GM04504 (cell line): ENCODE measurements at regions not wholly inside any gene's neighbourhood (a gene's known extent, or its start where the extent isn't known, plus 50 kb on each side); places are given as distances from the start of the nearest gene placed in this dataset.

Experiments
- DNase-seq: peaks from one replicate; pipeline ENCODE4 v3.0.0-alpha.2; 2012; ENCODE audit warnings: low read depth

GRCh38 chr11:122346006-122346405, 230.0 kb upstream of the BLID start:
- no peak for DNase-seq

GRCh38 chr11:122345586-122345985, 229.6 kb upstream of the BLID start:
- no peak for DNase-seq

- DNase-seq: peak; percentile 96
Measured at GRCh38 chr11:122344215-122344614, 228.2 kb upstream of the BLID start.

- peak; percentile 55 for DNase-seq
Measured at GRCh38 chr11:122343210-122343609, 227.2 kb upstream of the BLID start.

- no peak for DNase-seq
Measured at GRCh38 chr11:122342089-122342744, 226.2 kb upstream of the BLID start.

GRCh38 chr11:122341477-122341876, 225.5 kb upstream of the BLID start:
- DNase-seq: no peak

GRCh38 chr11:122340607-122341290, 224.7 kb upstream of the BLID start:
- DNase-seq: no peak

GRCh38 chr11:122339436-122340060, 223.5 kb upstream of the BLID start:
- no peak for DNase-seq

GRCh38 chr11:122337704-122338103, 221.7 kb upstream of the BLID start:
- DNase-seq: no peak

- DNase-seq: no peak
Measured at GRCh38 chr11:122337241-122337640, 221.2 kb upstream of the BLID start.

- no peak for DNase-seq
Measured at GRCh38 chr11:122336706-122337105, 220.7 kb upstream of the BLID start.

- no peak for DNase-seq
Measured at GRCh38 chr11:122334546-122335339, 218.7 kb upstream of the BLID start.

- no peak for DNase-seq
Measured at GRCh38 chr11:122333467-122333866, 217.5 kb upstream of the BLID start.

GRCh38 chr11:122331079-122331478, 215.1 kb upstream of the BLID start:
- DNase-seq: no peak

- DNase-seq: no peak
Measured at GRCh38 chr11:122330279-122330965, 214.4 kb upstream of the BLID start.

GRCh38 chr11:122327528-122327927, 211.5 kb upstream of the BLID start:
- DNase-seq: no peak

- no peak for DNase-seq
Measured at GRCh38 chr11:122323754-122324421, 207.9 kb upstream of the BLID start.

- peak; percentile 44 for DNase-seq
Measured at GRCh38 chr11:122322329-122322728, 206.3 kb upstream of the BLID start.

GRCh38 chr11:122320671-122321070, 204.7 kb upstream of the BLID start:
- no peak for DNase-seq

- DNase-seq: no peak
Measured at GRCh38 chr11:122319691-122320620, 203.9 kb upstream of the BLID start.
